ENCODE measurements at regions not wholly inside any gene's neighbourhood (a gene's known extent, or its start where the extent isn't known, plus 50 kb on each side); places are given as distances from the start of the nearest gene placed in this dataset.
"Not testable (repeated sequence)": the region's sequence is repeated elsewhere in the genome, so short reads cannot be mapped to it uniquely, and the experiment has no call there.

DNA sequence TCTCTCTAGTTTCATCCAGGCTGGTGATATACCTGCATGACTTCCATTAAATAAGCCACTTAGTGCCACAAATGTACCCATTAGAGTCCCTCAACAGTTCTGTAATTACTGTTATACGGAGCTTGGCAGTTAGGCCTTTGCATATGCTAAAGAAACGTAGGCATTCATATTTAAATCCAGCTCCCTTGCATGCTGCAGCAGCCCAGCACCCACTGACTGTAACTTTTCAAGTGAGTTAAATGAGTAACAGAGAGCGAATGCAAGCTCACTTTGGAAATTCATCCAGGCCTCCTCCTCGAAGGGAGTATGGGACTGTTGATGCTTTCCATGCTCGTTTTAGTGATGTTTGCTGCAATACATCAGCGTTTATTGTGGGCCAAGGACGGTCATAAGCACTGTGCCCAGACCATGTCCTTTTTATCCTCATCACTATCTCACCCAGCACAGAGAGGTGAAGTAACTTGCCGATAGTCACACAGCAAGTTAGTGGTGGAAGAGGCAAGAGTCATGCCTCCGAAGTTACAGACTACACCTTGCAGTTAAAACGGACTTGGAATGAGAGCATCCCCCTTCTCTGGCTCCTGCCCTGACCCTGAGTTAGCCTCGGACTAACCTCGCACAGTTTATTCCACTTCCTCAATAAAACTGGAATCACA lies 179.4 kb upstream of the PDE10A start:
- DNase-seq = no peak

GRCh38 chr6:165841153-165841558 lies 178.1 kb upstream of the PDE10A start:
- DNase-seq = no peak

DNA sequence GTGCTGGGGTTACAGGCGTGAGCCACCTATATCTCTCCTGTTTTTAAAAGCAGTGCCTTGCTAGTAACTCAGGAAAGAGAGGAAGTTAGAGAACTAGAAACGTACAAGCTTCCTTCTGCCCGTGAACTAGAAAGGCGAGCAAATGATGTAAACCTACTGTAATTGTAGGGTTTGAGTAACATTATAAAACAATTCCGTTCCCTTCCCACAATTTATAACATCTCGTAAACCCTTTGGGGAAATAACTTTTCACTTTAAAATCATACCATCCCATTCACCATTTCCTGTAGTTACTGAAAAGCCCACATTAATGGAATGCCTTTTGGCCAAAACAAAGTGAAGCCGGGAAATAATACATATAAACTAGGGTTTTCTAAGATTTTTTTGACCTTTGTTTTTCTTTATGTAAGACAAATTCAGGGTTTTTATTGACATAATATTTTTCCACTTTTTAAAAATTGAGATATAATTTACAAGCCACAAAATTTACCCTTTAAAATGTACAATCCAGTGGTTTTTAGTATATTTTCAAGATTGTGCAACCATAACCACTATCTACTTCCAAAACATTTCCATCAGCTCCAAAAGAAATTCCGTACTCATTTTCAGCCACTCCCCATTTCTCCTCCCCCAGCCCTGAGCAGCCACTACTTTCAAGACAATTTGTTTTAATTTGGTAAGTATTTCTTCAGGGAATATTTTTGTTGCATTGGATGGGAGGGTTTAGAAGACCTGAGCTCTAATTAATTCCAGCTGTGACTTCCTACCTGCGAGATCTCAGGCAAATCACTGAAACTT lies 175.1 kb upstream of the PDE10A start:
- DNase-seq = no peak

DNA sequence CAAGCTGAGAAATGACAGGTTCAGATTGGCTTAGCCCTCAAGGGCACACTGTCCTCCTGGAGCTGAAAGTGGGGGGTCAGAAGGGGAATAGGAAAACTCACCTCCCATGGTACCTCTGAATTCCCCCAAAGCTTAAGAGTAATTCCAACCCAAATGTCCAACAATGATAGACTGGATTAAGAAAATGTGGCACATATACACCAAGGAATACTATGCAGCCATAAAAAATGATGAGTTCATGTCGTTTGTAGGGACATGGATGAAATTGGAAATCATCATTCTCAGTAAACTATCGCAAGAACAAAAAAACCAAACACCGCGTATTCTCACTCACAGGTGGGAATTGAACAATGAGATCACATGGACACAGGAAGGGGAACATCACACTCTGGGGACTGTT lies 173.6 kb upstream of the PDE10A start:
- DNase-seq = not testable (repeated sequence)

GRCh38 chr6:165835410-165835851 lies 172.4 kb upstream of the PDE10A start:
- no peak for DNase-seq

DNA sequence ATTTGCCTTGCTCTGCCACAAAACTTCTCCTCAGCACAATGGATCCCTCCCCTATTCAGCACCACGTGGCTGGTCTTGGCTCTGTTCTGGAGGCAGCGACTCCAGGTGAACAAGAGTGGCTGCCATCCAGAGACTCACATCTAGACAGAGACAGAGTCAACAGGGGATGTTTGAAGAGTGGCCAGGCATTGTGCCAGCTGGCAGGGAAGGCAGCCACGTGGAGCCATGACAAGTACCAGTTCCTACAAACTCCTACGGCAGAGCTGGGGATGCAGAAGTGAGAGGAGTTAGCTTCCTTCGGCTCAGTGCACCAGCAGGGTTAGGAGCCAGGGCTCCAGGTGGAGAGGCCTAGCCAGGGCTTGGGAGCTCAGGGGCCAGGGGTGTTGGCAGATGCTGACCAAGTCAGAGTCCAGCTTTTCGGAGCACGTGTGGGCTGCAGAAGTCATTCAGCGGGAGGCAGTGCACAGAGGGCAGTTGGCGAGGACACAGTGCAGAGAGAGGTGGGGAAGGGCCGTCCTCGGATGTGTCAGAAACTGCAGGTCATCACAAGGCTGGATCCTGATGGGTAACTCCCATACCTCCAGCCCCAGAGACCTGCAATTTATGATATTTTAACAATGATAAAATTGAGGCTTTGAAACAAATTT lies 171.7 kb upstream of the PDE10A start:
- DNase-seq = no peak

- DNase-seq = no peak
These were observed 170.3 kb upstream of the PDE10A start for GRCh38 chr6:165833355-165833754.

DNA sequence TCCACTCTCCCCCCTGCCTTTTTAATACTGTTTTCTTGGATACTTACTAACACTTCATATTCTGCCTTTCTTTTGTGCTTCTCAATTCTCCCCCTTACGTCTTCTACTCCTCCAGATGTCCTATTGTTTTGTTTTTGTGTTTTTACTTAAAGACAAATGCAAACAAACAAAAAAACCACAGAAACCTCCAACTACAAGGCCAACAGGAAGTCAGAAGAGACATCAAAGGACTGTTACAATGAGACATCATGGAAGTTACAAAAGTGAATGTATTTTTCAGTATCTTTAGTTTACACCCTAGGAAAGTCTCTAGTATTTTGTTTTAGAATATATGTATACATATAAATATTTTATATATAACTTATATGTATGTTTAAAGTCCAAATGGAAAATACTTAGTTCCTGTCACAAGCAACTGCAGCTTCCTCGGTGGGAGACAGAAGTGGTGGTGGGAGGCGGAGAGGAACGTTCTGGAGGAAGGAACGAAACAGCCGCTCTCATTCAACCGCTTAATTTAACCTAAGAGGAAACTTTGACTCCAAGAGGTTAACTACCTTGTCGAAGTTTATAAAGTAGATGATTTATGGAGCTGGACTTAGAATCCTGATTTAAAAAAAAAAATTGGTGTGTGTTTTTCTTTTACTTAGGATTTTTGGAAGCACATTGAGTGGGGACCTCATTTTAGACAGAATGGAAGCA lies 168.9 kb upstream of the PDE10A start:
- DNase-seq = no peak

DNA sequence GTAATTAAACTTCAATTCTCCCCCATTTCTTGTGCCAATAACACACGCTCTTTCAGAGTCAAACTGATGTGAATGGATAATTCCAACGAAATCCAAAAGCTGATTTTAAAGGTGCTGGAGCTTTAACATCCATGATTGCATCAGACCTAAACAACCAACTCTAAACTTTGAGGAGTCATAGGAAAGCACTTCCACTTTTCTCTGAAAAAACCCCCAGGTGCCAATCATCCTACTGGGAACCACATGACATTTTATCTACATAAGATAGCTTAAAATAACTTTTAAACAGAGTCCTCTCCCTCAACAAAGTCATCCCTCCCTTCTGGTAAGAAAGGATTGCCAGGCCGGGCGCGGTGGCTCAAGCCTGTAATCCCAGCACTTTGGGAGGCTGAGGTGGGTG lies 167.7 kb upstream of the PDE10A start:
- no peak for DNase-seq

GRCh38 chr6:165829376-165829775 lies 166.3 kb upstream of the PDE10A start:
- no peak for DNase-seq

- DNase-seq = no peak
These were observed 164.1 kb upstream of the PDE10A start for GRCh38 chr6:165827190-165827518.

DNA sequence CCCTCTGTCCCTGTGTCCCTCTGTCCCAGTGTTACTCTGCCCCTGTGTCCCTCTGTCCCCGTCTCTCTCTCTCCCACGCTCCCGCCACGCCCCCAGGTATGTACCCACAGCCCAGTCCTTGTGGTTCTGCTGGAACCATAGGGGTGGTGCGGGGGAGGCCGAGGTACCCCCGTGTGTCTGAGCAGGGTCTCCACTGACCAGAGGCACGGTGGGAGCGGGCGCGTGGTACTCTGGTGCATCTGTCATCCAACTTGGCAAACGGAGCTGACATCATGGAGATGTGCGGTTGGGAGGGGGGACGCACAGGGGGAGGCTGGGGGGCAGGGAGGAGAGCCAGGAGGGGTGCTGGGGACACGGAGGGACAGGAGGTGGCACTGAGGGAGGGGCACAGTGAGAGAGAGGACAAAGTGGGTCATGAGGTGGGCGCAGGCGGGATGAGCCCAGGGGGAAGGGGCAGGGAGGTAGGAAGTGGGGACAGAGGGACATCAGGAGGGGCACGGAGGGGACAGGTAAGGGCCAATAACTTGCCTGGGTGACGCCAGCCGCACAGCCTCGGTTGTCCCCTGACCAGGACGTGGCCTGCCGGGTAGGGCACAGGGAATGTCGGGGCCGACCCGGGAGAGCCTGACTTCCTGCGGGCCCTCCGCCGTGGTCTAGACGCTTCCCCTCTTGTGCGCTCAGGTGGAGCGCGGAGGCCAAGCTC lies 163.6 kb upstream of the PDE10A start:
- DNase-seq = no peak

DNA sequence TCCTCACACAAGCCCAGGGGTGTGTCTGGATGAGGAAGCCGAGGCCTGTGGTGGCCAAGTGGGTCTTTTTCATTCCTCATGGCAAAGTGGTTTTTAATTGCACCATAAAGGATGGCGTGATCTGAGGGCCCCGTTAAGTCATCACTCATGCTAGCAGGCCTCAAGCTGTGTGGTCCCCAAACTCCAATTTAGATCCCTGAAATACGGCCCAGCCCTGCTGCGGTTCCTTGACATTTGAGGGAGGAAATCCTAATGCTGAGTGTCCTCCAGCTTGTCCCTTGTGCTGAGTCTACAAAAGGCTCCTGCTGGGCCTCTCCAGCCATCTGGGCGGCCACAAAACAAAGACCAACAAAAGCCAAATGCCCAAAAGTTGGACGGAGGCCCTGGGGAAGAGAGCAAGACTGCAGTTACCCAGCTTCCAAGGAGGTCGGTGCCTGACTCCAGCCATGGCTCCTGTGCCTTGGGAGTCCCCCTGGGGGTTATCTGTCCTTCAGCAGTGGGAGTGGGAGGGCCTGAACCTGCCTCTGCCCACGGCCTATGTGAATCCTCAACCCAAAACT lies 162.3 kb upstream of the PDE10A start:
- no peak for DNase-seq

DNA sequence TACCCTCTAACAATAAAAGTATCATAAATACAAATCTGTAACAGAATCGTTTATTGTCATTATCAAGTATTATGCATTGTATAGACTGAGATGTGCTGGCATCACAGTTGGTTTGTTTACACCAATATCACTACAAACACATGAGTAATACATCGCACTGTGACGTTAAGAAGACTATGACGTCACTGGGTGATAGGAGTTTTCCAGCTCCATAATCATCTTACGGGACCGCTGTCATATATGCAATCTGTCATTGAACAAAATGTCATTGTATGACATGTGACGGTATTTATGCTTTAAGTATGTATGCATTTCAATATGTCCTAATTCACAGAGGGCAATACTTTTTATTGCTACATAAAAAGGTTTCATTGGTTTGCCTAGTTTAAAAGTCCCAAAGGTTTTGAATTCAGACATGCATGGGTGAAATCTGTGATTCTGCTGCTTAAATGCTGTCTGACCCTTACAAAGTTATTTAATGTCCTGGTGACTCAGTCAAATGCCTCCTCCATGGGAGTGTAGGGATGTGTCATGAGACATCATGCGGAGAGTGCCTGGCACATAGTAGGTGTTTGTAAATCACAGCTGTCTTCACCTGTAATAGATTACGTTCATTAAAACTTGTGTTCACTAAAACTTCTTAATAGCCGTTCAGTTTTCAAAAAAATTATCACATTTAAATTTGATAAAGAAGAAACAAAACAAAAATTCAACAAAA lies 160.7 kb upstream of the PDE10A start:
- DNase-seq = no peak

- no peak for DNase-seq
These were observed 159.5 kb upstream of the PDE10A start for GRCh38 chr6:165822501-165822900.

- no peak for DNase-seq
These were observed 158.7 kb upstream of the PDE10A start for GRCh38 chr6:165821754-165822153.

DNA sequence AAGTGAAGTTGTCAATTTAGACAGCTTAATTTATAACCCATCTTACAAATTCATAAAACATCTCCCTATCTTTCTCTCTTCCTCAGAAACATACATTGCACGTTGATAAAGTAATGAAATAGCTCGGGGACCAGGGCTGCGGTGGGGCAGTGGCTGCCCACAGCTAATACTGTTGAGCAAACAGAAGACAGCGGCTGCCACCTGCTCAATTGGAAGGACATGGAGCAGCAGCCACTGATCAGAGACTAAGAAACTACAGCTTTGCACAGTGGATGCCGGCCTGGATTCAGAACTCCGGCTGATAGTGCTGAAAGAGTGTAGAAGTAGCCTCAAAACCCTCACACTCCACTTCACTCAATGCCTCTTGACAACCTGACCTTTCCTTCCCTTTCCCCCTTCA lies 157.9 kb upstream of the PDE10A start:
- no peak for DNase-seq

- no peak for DNase-seq
These were observed 157.4 kb upstream of the PDE10A start for GRCh38 chr6:165820407-165820806.

DNA sequence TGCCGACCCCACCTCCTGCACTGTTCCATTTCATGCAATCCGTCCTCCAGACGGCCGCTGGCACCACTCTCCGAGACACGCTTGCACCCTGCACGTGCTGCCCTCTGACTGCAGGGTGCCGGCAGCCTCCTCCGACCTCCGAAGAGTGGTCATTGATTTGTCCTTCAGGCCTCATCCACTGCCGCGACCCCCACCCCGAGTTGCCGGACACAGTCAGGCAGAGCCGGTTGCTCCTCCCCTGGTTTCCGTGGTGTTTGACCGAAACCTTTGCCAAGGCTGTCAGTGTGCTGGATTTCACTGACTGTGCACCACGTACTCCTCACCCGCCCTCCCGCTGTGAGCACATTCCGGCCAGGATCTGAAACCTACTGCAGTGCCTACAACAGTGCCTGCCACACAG lies 156.4 kb upstream of the PDE10A start:
- DNase-seq = no peak

GRCh38 chr6:165818200-165818599 lies 155.2 kb upstream of the PDE10A start:
- no peak for DNase-seq

DNA sequence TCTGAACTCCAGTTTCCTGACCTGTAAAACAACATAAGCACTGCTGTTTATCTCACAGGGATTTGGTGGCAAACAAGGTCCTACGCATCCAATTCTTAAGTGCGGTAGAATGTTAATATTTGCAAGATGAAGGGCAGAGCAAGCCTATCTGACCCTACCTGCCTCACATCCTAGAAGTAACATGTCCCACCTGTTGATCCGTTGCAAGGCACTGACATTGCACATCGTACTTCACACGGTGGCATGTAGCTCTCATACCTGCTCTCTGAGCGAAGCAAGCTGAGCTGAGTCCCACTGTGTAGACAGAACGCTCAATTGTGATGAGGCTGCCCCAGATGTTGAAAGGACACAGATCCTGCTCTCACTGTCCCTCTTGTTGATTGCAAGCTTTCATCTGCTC lies 154.7 kb upstream of the PDE10A start:
- no peak for DNase-seq

DNA sequence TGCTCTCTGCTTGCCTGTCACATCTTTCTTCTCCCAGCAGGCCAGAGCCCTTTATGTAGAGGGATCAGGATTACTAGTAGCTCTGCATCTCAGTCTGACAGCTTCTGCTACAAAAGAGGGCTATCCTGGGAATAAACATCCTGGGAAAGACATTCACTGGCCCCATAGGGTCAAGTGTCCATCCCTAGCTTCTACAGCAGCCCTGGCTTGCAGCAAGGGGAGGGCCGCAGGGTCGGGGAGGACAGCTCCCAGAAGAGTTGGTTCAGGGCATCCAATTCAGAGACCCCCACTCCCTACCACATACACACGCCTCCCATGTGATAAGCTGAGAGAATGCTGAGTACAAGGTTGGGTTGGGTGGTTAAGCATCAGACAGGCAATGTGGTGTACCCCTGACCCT lies 154.1 kb upstream of the PDE10A start:
- no peak for DNase-seq
